Glutamatergic neuron (in vitro differentiated cells): ENCODE measurements at regions not wholly inside any gene's neighbourhood (a gene's known extent, or its start where the extent isn't known, plus 50 kb on each side); places are given as distances from the start of the nearest gene placed in this dataset.

Experiments used
- DNase-seq: peaks from one replicate; pipeline ENCODE4 v3.0.0; 2022
- H3K27ac Mint-ChIP-seq: one replicate; pipeline ENCODE4 v1.8.0; 2020; ENCODE audit warnings: mild to moderate bottlenecking, mixed read lengths, inconsistent platforms; ENCODE audit not compliant: unreplicated experiment
- H3K27me3 Mint-ChIP-seq: one replicate; pipeline ENCODE4 v1.8.0; 2020; ENCODE audit warnings: mild to moderate bottlenecking, moderate library complexity, mixed read lengths, inconsistent platforms; ENCODE audit not compliant: unreplicated experiment
- H3K36me3 Mint-ChIP-seq: one replicate; pipeline ENCODE4 v1.8.0; 2020; ENCODE audit warnings: mild to moderate bottlenecking, mixed read lengths, inconsistent platforms; ENCODE audit not compliant: unreplicated experiment
- H3K4me1 Mint-ChIP-seq: one replicate; pipeline ENCODE4 v1.8.0; 2020; ENCODE audit warnings: mild to moderate bottlenecking, low read depth, mixed read lengths, inconsistent platforms; ENCODE audit not compliant: unreplicated experiment
- H3K4me3 Mint-ChIP-seq: one replicate; pipeline ENCODE4 v1.8.0; 2020; ENCODE audit warnings: mild to moderate bottlenecking, mixed read lengths, inconsistent platforms; ENCODE audit not compliant: unreplicated experiment
- H3K9me3 Mint-ChIP-seq: one replicate; pipeline ENCODE4 v1.8.0; 2020; ENCODE audit warnings: mild to moderate bottlenecking, moderate library complexity, mixed read lengths, inconsistent platforms; ENCODE audit not compliant: unreplicated experiment
- TF ChIP-seq, protein P1 (sequence below): fragments of 200-600 bp; sonication (generic); IDR thresholded peaks from one replicate; pipeline ENCODE4 v1.5.0; 2021; ENCODE audit not compliant: partially characterized antibody, unreplicated experiment

DNA sequence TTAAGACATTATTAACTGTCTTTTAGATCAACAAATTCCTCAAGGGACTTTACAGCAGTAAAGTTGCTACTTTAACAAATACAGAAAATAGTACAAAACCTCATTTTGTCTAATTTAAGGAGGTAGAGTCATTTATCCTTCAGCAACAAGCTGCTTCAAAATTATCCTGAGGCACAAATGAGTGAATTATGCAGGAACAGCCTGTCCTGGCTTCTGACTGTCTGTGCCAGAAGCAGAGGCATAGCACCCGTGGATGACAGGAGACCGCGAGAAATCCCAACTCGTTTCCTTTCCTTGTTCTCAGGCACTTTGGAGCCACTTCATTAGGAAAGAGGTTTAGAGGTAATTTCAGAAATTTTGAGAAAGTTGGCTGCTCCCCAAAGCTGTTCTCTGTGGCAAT lies 549.2 kb upstream of the BTBD3 start:
- no peak for DNase-seq
- TF ChIP-seq, protein P1, sequence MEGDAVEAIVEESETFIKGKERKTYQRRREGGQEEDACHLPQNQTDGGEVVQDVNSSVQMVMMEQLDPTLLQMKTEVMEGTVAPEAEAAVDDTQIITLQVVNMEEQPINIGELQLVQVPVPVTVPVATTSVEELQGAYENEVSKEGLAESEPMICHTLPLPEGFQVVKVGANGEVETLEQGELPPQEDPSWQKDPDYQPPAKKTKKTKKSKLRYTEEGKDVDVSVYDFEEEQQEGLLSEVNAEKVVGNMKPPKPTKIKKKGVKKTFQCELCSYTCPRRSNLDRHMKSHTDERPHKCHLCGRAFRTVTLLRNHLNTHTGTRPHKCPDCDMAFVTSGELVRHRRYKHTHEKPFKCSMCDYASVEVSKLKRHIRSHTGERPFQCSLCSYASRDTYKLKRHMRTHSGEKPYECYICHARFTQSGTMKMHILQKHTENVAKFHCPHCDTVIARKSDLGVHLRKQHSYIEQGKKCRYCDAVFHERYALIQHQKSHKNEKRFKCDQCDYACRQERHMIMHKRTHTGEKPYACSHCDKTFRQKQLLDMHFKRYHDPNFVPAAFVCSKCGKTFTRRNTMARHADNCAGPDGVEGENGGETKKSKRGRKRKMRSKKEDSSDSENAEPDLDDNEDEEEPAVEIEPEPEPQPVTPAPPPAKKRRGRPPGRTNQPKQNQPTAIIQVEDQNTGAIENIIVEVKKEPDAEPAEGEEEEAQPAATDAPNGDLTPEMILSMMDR, result no peak
- Mint-ChIP-seq H3K36me3 (no peaks in the 10 kb centered on the region), H3K27me3 (peaks cover 2% of the 10 kb centered on the region), H3K4me3 (no peak overlapping the region), H3K27ac (no peak overlapping the region), H3K9me3 (no peaks in the 10 kb centered on the region), H3K4me1 (peaks cover 1% of the 10 kb centered on the region)

DNA sequence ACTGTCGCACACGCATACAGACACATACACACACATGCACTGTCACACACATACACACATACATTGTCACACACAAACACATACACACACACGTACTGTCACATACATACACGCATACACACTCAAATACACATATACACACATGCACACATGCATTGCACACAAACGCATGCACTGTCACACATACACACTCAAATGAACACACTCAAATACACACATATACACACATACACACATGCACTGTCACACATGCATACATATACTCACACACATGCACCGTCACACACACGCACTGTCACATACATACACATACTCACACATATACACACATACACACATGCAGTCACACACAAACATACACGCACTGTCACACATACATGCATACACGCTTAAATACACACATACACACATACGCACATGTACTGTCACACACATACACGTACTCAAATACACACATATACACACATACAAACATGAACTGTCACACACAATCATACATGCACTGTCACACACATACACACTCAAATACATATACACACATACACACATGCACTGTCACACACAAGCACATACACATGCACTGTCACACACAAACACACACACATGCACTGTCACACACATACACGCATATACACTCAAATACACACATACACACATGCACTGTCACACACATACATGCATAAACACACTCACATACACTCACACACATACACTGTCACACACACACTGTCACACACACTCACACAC lies 548.6 kb upstream of the BTBD3 start:
- H3K27ac Mint-ChIP-seq, result no peak overlapping the region
- H3K4me3 Mint-ChIP-seq, result no peak overlapping the region
- no peak for DNase-seq
- H3K9me3 Mint-ChIP-seq, result no peaks in the 10 kb centered on the region
- no peaks in the 10 kb centered on the region for H3K36me3 Mint-ChIP-seq
- peaks cover 2% of the 10 kb centered on the region for H3K27me3 Mint-ChIP-seq
- TF ChIP-seq, protein P1, result no peak
- H3K4me1 Mint-ChIP-seq, result peaks cover 1% of the 10 kb centered on the region

DNA sequence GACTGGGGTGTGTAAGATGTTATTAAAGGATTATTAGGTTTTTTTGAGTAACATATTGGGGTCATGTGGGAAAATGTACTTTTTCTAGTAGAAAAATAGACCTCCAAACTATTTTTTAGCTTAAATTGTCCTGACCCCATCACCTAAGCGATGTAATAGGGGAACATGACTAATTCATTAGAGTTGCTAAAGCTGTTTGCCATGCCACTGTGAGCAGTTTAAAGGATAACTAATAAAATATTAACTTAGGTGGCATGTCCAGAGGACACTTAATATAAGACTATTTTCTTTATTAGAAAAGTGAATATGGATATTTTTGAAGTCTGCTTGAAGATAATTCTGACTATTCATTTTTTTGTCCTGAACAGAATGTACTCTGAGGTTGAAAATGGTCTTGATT lies 545.9 kb upstream of the BTBD3 start:
- TF ChIP-seq, protein P1, result no peak
- no peaks in the 10 kb centered on the region for H3K36me3 Mint-ChIP-seq

DNA sequence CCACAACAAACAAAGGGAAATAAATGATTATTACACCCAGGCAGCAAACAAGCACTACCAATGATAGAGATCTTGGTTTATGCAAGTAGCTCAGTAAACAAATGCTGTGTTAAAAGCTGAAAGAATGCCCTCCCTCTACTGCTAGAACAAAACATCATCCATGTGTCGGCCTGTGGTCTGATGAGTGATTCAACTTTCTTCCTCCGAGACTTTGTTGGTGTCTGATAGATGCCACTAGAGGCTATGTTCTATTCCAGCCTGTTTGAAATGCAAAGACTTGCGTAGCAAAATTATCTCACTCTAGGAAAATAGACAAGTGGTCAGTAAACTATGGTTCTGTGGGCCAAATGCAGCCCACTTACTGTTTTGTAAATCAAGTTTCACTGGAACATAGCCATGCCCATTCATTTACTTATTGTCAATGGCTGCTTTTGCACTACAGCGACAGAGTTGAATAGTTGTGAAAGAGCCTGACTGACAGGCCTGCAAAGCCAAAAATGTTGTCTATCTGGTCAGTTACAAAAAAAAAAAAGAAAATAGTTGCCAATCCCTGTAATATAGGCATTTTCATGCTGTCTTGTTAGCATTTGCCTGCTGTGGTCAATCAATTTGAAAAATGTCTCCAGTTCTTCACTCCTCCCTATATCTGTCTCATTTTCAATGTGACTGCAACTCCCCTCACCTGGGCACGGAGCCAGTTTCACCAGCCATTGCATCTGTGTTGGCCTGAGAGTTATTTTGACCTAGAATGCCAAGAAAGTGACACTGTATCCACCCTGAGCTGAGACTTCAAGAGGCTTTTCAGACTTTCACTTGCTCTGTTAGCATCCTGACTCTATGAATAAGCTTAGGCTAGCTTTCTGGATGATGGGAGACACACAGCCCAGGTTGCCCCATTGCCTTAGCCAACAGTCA lies 544.6 kb upstream of the BTBD3 start:
- Mint-ChIP-seq H3K27me3 (peaks cover 2% of the 10 kb centered on the region), H3K27ac (no peak overlapping the region), H3K9me3 (no peaks in the 10 kb centered on the region), H3K36me3 (no peaks in the 10 kb centered on the region), H3K4me3 (no peak overlapping the region), H3K4me1 (peaks cover 5% of the 10 kb centered on the region)
- no peak for DNase-seq
- TF ChIP-seq, protein P1, result no peak

More for the DNA sequence above, 545.9 kb upstream of the BTBD3 start:
- peaks cover 2% of the 10 kb centered on the region for H3K27me3 Mint-ChIP-seq
- DNase-seq, result no peak
- peaks cover 5% of the 10 kb centered on the region for H3K4me1 Mint-ChIP-seq
- no peak overlapping the region for H3K27ac Mint-ChIP-seq
- no peak overlapping the region for H3K4me3 Mint-ChIP-seq
- no peaks in the 10 kb centered on the region for H3K9me3 Mint-ChIP-seq

DNA sequence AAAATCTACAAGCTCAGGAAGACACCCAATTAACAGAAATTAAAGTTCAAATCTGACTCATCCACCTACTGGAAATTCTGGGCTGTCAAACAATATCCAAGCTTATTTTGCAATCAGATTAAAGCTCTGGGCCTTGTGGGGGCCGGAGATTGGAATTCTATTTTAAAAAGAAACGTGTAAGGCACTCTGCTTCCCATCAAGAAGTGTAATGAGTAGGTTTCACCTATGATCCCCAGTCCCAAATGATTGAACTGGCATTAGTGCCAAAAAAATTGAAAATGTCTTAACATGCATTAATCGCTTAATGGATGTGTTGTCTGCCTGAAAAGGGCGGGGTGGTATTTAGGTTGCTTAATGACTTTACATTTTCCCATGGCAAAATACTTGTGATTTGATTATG lies 542.4 kb upstream of the BTBD3 start:
- DNase-seq, result no peak
- Mint-ChIP-seq H3K9me3 (no peaks in the 10 kb centered on the region), H3K36me3 (no peaks in the 10 kb centered on the region), H3K4me3 (no peak overlapping the region), H3K4me1 (peaks cover 14% of the 10 kb centered on the region), H3K27me3 (peaks cover 5% of the 10 kb centered on the region), H3K27ac (no peak overlapping the region)
- TF ChIP-seq, protein P1, result no peak
